MCF 10A (cell line): ENCODE measurements at regions not wholly inside any gene's neighbourhood (a gene's known extent, or its start where the extent isn't known, plus 50 kb on each side); places are given as distances from the start of the nearest gene placed in this dataset.

ENCODE experiments used
- BruUV-seq: library from RNA; stranded (reverse); fragments of 400-500 nt; replicated peaks from 2 replicates; lab custom pipeline; 2021; lab: Mats Ljungman, UMichigan
- CTCF ChIA-PET: fragments of 300-600 bp; sonication (Branson Sonifier 250); formaldehyde crosslinking; extraction: SDS; loops from one replicate; lab custom pipeline; 2021; ENCODE audit warnings: antibody characterized with exemption, inconsistent platforms; lab: Yijun Ruan, JAX
- POLR2A ChIA-PET: fragments of 300-600, 350-650 bp; sonication (Branson Sonifier 250); formaldehyde crosslinking; extraction: SDS; loops from one replicate; lab custom pipeline; 2020; ENCODE audit warnings: antibody characterized with exemption, inconsistent platforms; lab: Yijun Ruan, JAX
- DNase-seq: peaks from one replicate; pipeline ENCODE4 v3.0.0-alpha.2; 2018; ENCODE audit not compliant: unreplicated experiment
- H3K27ac Mint-ChIP-seq: one replicate; pipeline ENCODE4 v1.8.0; 2022; ENCODE audit warnings: mild to moderate bottlenecking, low read depth, mixed read lengths; ENCODE audit not compliant: unreplicated experiment
- H3K27me3 Mint-ChIP-seq: one replicate; pipeline ENCODE4 v1.8.0; 2022; ENCODE audit warnings: mixed read lengths; ENCODE audit not compliant: insufficient read depth, unreplicated experiment
- H3K36me3 Mint-ChIP-seq: one replicate; pipeline ENCODE4 v1.8.0; 2022; ENCODE audit warnings: mild to moderate bottlenecking, moderate library complexity, mixed read lengths; ENCODE audit not compliant: insufficient read depth, unreplicated experiment
- H3K4me1 Mint-ChIP-seq: one replicate; pipeline ENCODE4 v1.8.0; 2022; ENCODE audit warnings: mixed read lengths; ENCODE audit not compliant: insufficient read depth, unreplicated experiment
- H3K4me3 Mint-ChIP-seq: one replicate; pipeline ENCODE4 v1.8.0; 2022; ENCODE audit warnings: mild to moderate bottlenecking, moderate library complexity, mixed read lengths; ENCODE audit not compliant: unreplicated experiment
- H3K9me3 Mint-ChIP-seq: one replicate; pipeline ENCODE4 v1.8.0; 2022; ENCODE audit warnings: mixed read lengths; ENCODE audit not compliant: unreplicated experiment
- CTCF ChIP-seq: fragments of 200-600 bp; IDR thresholded peaks from one replicate; pipeline ENCODE4 v1.8.0; 2022; ENCODE audit warnings: antibody characterized with exemption, mild to moderate bottlenecking; ENCODE audit not compliant: unreplicated experiment
- intact Hi-C: fragments of 100-400 bp; cut with micrococcal nuclease; formaldehyde crosslinking; loops from 2 replicates; pipeline ENCODE4 v1.14.1; 2022

- peaks cover 8% of the 10 kb centered on the region for H3K9me3 Mint-ChIP-seq
- CTCF ChIA-PET: no interaction called here
- no peak for TF ChIP-seq CTCF
These were observed 276.0 kb upstream of the NR5A2 start for GRCh38 chr1:199751506-199751905.

GRCh38 chr1:199751962-199752687 is 275.4 kb upstream of the NR5A2 start:
- H3K4me3 Mint-ChIP-seq: no peak overlapping the region
- no TSS peak for BruUV-seq
- no peak for DNase-seq

More at GRCh38 chr1:199751506-199751905, 276.0 kb upstream of the NR5A2 start:
- Mint-ChIP-seq H3K4me1 (peaks cover 5% of the 10 kb centered on the region), H3K27me3 (no peaks in the 10 kb centered on the region), H3K36me3 (peaks cover 6% of the 10 kb centered on the region), H3K4me3 (no peak overlapping the region), H3K27ac (no peak overlapping the region)
- POLR2A ChIA-PET: interaction anchor here (1.0 kb wide), 1 partner anchor 9 kb away, joined by 3 read pairs; no protein-coding TSS in a partner anchor
- intact Hi-C loops: no loop called here
- no TSS peak for BruUV-seq
- DNase-seq: no peak

DNA sequence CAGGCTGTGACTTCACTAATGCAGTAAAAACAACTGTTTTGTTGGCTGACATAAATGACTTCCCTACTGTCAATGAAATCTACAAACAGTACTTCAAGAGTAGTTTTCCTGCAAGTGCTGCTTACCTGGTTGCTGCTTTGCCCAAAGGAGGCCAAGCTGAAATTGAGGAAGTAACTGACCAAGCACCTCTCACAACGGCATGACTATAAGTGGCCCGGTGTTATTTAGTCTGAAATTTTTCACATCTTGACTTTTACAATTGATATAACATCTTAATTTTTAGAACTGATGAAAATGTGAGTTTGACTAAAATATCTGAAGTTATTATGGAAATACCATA is 274.9 kb upstream of the NR5A2 start:
- peaks cover 12% of the 10 kb centered on the region for H3K36me3 Mint-ChIP-seq
- peaks cover 11% of the 10 kb centered on the region for H3K4me1 Mint-ChIP-seq
- H3K27ac Mint-ChIP-seq: no peak overlapping the region
- ChIA-PET CTCF (no interaction called here), POLR2A (interaction anchor here (0.7 kb wide), 1 partner anchor 130 kb away, joined by 4 read pairs; no protein-coding TSS in a partner anchor)
- peaks cover 13% of the 10 kb centered on the region for H3K9me3 Mint-ChIP-seq
- no peak overlapping the region for H3K4me3 Mint-ChIP-seq
- no TSS peak for BruUV-seq
- TF ChIP-seq CTCF: no peak
- H3K27me3 Mint-ChIP-seq: no peaks in the 10 kb centered on the region
- intact Hi-C loops: no loop called here
- DNase-seq: no peak

More at GRCh38 chr1:199751962-199752687, 275.4 kb upstream of the NR5A2 start:
- peaks cover 6% of the 10 kb centered on the region for H3K4me1 Mint-ChIP-seq
- ChIA-PET POLR2A (interaction anchor here (0.7 kb wide), 1 partner anchor 131 kb away, joined by 4 read pairs; no protein-coding TSS in a partner anchor), CTCF (no interaction called here)
- H3K36me3 Mint-ChIP-seq: peaks cover 7% of the 10 kb centered on the region
- H3K9me3 Mint-ChIP-seq: peaks cover 13% of the 10 kb centered on the region
- H3K27ac Mint-ChIP-seq: no peak overlapping the region
- H3K27me3 Mint-ChIP-seq: no peaks in the 10 kb centered on the region
- intact Hi-C loops: no loop called here
- TF ChIP-seq CTCF: no peak

GRCh38 chr1:199753513-199753912 is 274.0 kb upstream of the NR5A2 start:
- no peaks in the 10 kb centered on the region for H3K27me3 Mint-ChIP-seq
- H3K36me3 Mint-ChIP-seq: peaks cover 12% of the 10 kb centered on the region
- H3K4me1 Mint-ChIP-seq: peaks cover 17% of the 10 kb centered on the region
- BruUV-seq: no TSS peak
- CTCF ChIA-PET: interaction anchor here (0.7 kb wide), 1 partner anchor 13 kb away, joined by 3 read pairs; no protein-coding TSS in a partner anchor
- intact Hi-C loops: no loop called here
- POLR2A ChIA-PET: interaction anchor here (1.5 kb wide), 1 partner anchor 10 kb away, joined by 6 read pairs; no protein-coding TSS in a partner anchor
- TF ChIP-seq CTCF: no peak
- no peak overlapping the region for H3K4me3 Mint-ChIP-seq
- H3K27ac Mint-ChIP-seq: no peak overlapping the region
- peaks cover 13% of the 10 kb centered on the region for H3K9me3 Mint-ChIP-seq
- no peak for DNase-seq
